SU-DHL-6 (cell line): ENCODE measurements at regions not wholly inside any gene's neighbourhood (a gene's known extent, or its start where the extent isn't known, plus 50 kb on each side); places are given as distances from the start of the nearest gene placed in this dataset.
A peak's percentile ranks its signal among the peaks of the same experiment; 100 is the strongest.

ENCODE experiments used
- H2AFZ ChIP-seq: fragments of 200-600 bp; sonication (generic); 2 replicates; pipeline ENCODE4 v1.6.1; 2014; ENCODE audit warnings: low read depth, mild to moderate bottlenecking, moderate library complexity, mixed read lengths, antibody characterized with exemption, low read length; ENCODE audit not compliant: severe bottlenecking
- H3F3A ChIP-seq: fragments of 200-600 bp; shearing (Covaris generic); 2 replicates; pipeline ENCODE4 v1.6.0; 2016; ENCODE audit warnings: antibody characterized with exemption, mild to moderate bottlenecking; ENCODE audit not compliant: insufficient read depth
- H3K27ac ChIP-seq: fragments of 200-600 bp; sonication (generic); 2 replicates; pipeline ENCODE4 v1.5.1; 2016; ENCODE audit warnings: low read depth, mild to moderate bottlenecking, low read length, moderate library complexity, mixed read lengths
- H3K27me3 ChIP-seq: fragments of 200-600 bp; sonication (generic), shearing (Covaris generic); 2 replicates; pipeline ENCODE4 v1.6.0; 2014; ENCODE audit warnings: mild to moderate bottlenecking, low read length
- H3K36me3 ChIP-seq: fragments of 200-600 bp; sonication (generic); 2 replicates; pipeline ENCODE4 v1.6.1; 2014; ENCODE audit warnings: mild to moderate bottlenecking, low read length, mixed read lengths
- H3K4me2 ChIP-seq: fragments of 300-600, 200-600 bp; shearing (Covaris generic), sonication (generic); 2 replicates; pipeline ENCODE4 v1.6.0; 2014; ENCODE audit warnings: low read length, low read depth, mild to moderate bottlenecking; ENCODE audit not compliant: poor library complexity, severe bottlenecking
- H3K4me3 ChIP-seq: fragments of 200-600 bp; sonication (generic); 2 replicates; pipeline ENCODE4 v1.5.1; 2014; ENCODE audit warnings: antibody characterized with exemption, low read length, mild to moderate bottlenecking, mixed read lengths; ENCODE audit not compliant: insufficient read depth, poor library complexity, severe bottlenecking
- H3K79me2 ChIP-seq: fragments of 200-600 bp; sonication (generic); 2 replicates; pipeline ENCODE4 v1.6.1; 2014; ENCODE audit warnings: mild to moderate bottlenecking, low read length, moderate library complexity; ENCODE audit not compliant: insufficient read depth
- H3K9ac ChIP-seq: fragments of 200-600 bp; sonication (generic); 2 replicates; pipeline ENCODE4 v1.7.0; 2014; ENCODE audit warnings: mild to moderate bottlenecking, low read length
- H3K9me2 ChIP-seq: fragments of 200-600 bp; sonication (generic); replicated peaks from 2 replicates; pipeline ENCODE4 v1.6.1; 2014; ENCODE audit warnings: low read length; ENCODE audit not compliant: insufficient read depth
- H3K9me3 ChIP-seq: fragments of 200-600 bp; sonication (generic); 2 replicates; pipeline ENCODE4 v1.6.1; 2014; ENCODE audit warnings: low read length, mixed read lengths; ENCODE audit not compliant: insufficient read depth
- H4K20me1 ChIP-seq: fragments of 200-600 bp; sonication (generic); 2 replicates; pipeline ENCODE4 v1.6.1; 2014; ENCODE audit warnings: low read depth, mild to moderate bottlenecking, antibody characterized with exemption, low read length, moderate library complexity, mixed read lengths
- EZH2phosphoT487 ChIP-seq: fragments of 200-600 bp; sonication (generic), shearing (Covaris generic); conservative IDR thresholded peaks from 2 replicates; pipeline ENCODE4 v1.6.1; 2018; ENCODE audit warnings: mild to moderate bottlenecking, antibody characterized with exemption, low read length, moderate library complexity, mixed read lengths
- TF ChIP-seq, protein P1 (sequence below): fragments of 200-600 bp; sonication (generic); IDR thresholded peaks from one replicate; pipeline ENCODE4 v1.5.1; 2017; ENCODE audit warnings: antibody characterized with exemption, mild to moderate bottlenecking, low read length, moderate library complexity; ENCODE audit not compliant: insufficient read depth, poor library complexity, severe bottlenecking

DNA sequence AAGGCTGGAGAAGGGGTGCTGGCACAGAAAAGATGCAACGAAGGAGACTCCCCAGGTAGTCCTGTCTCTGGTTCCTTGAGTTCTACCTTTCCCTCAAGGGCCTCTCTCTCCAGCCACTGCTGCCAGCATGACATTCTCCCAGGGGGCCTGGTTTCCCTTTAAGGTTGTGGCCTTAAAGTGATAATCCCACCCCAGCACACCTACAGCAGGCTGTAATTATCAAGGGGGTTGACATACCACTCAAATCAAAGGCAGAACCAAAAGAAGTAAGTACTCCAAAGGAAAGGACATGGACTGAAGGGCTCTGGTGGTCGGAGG, 84.7 kb upstream of the KCNK12 start:
- peaks cover 12% of the 10 kb centered on the region; the same call in 1 of the 2 replicates for H3K79me2 ChIP-seq
- no peaks in the 10 kb centered on the region for H3K9me3 ChIP-seq
- no peaks in the 10 kb centered on the region for H4K20me1 ChIP-seq
- H3K27me3 ChIP-seq: no peaks in the 10 kb centered on the region
- H3K4me3 ChIP-seq: peak overlapping the region; percentile 53
- no peak overlapping the region for H2AFZ ChIP-seq
- H3K9ac ChIP-seq: peak overlapping the region; percentile 81
- peaks cover 57% of the 10 kb centered on the region for H3F3A ChIP-seq
- H3K36me3 ChIP-seq: no peaks in the 10 kb centered on the region
- H3K4me2 ChIP-seq: peak overlapping the region; percentile 95
- peak overlapping the region; percentile 97 for H3K27ac ChIP-seq
- TF ChIP-seq, protein P1, sequence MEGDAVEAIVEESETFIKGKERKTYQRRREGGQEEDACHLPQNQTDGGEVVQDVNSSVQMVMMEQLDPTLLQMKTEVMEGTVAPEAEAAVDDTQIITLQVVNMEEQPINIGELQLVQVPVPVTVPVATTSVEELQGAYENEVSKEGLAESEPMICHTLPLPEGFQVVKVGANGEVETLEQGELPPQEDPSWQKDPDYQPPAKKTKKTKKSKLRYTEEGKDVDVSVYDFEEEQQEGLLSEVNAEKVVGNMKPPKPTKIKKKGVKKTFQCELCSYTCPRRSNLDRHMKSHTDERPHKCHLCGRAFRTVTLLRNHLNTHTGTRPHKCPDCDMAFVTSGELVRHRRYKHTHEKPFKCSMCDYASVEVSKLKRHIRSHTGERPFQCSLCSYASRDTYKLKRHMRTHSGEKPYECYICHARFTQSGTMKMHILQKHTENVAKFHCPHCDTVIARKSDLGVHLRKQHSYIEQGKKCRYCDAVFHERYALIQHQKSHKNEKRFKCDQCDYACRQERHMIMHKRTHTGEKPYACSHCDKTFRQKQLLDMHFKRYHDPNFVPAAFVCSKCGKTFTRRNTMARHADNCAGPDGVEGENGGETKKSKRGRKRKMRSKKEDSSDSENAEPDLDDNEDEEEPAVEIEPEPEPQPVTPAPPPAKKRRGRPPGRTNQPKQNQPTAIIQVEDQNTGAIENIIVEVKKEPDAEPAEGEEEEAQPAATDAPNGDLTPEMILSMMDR: no peak
- no peak for TF ChIP-seq EZH2phosphoT487
- no peaks in the 10 kb centered on the region for H3K9me2 ChIP-seq

DNA sequence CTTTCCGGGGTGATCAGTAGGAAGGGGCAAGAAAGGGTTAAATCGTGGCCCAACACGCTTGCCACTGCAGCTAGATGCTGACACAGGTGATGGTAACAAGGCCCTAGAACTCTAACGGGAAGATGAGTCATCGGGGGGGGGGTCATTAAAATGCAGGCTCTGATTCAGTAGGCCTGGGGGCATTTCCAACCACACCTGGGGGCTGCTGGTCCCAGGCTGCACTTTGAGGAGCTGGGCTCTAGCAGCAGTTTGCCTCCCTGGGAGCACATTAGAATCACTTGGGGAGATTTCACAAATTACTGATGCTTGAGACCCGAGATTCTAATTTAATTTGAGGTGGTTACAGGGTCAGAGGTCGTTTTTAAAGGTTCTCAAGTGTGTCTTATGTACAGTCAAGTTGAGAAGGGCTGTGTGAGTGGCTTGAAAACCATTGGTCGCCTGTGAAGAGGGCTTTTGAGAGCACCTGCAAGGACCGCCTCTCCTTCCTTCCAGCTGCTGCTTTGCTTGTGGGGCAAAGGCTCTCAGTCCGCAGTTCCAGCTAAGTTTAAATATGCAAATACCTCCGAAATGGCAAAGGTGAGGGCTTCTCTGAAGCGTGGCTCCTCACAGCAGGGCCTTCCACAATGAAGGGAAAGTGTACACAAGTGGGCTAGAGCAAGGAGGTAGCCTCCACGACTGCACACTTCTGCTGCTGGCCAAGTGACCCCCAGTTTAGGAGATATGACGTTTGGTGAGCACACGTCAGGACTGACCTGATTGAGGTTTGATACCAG, 84.2 kb upstream of the KCNK12 start:
- H3K4me2 ChIP-seq: peak overlapping the region; percentile 95
- H3F3A ChIP-seq: peaks cover 51% of the 10 kb centered on the region
- H4K20me1 ChIP-seq: no peaks in the 10 kb centered on the region
- H3K36me3 ChIP-seq: no peaks in the 10 kb centered on the region
- H3K27me3 ChIP-seq: no peaks in the 10 kb centered on the region
- TF ChIP-seq, protein P1: no peak
- no peak for TF ChIP-seq EZH2phosphoT487
- H3K9me3 ChIP-seq: no peaks in the 10 kb centered on the region
- peak overlapping the region; percentile 53 for H3K4me3 ChIP-seq
- H3K9ac ChIP-seq: peak overlapping the region; percentile 81
- no peaks in the 10 kb centered on the region for H3K9me2 ChIP-seq
- H3K27ac ChIP-seq: peak overlapping the region; percentile 97
- H3K79me2 ChIP-seq: peaks cover 12% of the 10 kb centered on the region; the same call in 1 of the 2 replicates
- H2AFZ ChIP-seq: no peak overlapping the region

DNA sequence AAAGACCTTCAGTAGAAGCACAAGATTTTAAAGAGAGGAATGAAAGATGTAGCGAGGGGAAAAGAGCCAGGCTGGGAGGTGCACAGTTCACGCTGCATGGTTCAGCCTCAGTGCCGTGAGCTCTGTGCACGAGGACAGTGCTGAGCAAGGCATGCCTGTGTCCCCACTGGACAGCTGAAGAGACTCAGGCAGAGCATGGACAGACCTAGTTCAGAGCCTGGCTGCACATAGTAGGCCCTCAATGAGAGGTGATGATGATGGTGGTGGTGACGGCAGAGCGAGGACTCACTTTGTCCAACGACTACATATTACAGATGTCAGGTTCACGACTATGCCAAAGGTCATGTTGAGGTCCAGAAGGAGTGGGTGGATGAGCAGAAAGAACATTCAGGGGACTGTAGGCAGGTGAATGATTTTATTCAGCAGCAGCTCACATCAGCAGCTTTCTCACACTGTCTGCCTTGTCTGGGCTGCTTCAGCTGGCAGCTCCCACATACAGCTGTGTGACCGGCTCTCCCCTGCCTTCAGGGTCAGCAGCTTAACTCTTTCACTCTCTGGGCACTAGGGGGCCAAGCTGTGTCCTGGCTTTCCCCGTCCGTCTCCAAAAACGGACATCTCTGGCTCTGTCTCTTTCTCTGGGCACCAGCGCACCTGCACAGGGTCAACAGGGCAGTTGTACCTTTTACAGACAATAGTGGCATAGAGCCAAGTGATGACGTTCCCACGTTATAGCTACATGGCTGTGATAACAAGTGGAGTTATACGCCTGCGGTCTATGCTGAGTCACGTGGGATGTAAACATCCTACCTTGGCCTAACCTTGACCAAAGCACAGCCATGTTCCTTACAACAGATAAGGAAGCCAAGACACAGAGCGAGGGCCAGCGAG, 83.4 kb upstream of the KCNK12 start:
- Histone ChIP-seq H2AFZ (no peak overlapping the region), H3K27me3 (no peaks in the 10 kb centered on the region), H3K79me2 (peaks cover 12% of the 10 kb centered on the region; the same call in 1 of the 2 replicates), H3K36me3 (no peaks in the 10 kb centered on the region), H3K4me3 (no peak overlapping the region), H3K9me3 (no peaks in the 10 kb centered on the region), H4K20me1 (no peaks in the 10 kb centered on the region), H3K27ac (peak overlapping the region; percentile 97), H3K9me2 (no peaks in the 10 kb centered on the region), H3F3A (peaks cover 44% of the 10 kb centered on the region), H3K4me2 (peak overlapping the region; percentile 53), H3K9ac (peak overlapping the region; percentile 51)
- TF ChIP-seq EZH2phosphoT487: no peak
- TF ChIP-seq, protein P1: peak; percentile 33
